NOMO-1 treated with DMSO at 0.1 percent for 48 hours (cell line): ENCODE measurements at regions not wholly inside any gene's neighbourhood (a gene's known extent, or its start where the extent isn't known, plus 50 kb on each side); places are given as distances from the start of the nearest gene placed in this dataset.

ENCODE experiments used
- DNase-seq: peaks from one replicate; lab custom pipeline; 2025; ENCODE audit not compliant: unreplicated experiment; lab: John Stamatoyannopoulos, UW

DNA sequence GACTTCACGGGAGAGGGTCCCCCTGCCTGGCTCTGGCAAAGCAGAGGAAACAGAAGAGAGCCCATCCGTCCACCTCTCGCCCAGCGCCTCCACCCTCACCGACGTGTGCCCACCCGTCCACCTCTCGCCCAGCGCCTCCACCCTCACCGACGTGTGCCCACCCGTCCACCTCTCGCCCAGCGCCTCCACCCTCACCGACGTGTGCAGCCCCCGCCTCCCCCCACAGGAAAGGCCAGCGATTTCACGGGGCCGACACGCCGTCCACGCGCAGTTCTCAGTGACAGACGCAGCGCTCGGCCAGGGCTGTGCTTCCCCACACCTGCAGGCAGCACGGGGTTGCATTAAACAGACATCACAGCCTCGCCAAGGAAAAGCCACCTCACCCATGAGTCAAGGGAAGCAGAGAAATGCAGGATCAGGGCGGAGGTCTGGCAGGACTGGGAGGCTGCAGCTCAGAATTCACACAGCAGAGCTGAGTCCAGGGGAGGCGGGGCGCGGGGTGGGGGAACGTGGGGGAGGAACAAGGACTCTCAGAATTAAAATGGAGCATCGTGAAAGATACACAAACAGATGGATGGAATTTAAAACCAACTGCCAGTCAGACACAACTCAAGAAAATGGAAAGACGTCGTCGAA is 377.7 kb downstream of the BRD1 start:
- DNase-seq, result peak; percentile 21

- peak; percentile 24 for DNase-seq
Measured at GRCh38 chr22:49449377-49449776, 378.3 kb downstream of the BRD1 start.

- peak; percentile 40 for DNase-seq
Measured at GRCh38 chr22:49448526-49448925, 379.1 kb downstream of the BRD1 start.

DNA sequence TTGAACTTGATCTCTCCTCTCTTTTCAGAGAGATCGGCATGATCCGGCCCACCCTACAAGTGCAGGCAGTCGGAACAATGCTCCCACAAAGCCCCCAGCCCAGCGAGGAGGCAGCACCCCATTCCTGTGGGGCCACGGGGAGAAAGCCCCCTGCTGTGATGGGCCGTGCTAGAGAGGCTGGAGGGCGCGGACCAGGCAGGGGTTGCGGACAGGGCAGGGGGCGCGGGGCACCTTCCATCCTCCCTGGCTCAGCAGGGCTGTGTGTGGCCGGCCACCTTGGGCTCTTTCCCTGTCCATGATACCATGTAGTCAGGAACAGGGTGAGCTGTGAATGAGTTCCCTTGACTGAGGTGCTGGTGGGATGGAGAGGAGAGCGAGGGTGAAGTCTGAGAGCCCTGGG is 379.8 kb downstream of the BRD1 start:
- no peak for DNase-seq

DNA sequence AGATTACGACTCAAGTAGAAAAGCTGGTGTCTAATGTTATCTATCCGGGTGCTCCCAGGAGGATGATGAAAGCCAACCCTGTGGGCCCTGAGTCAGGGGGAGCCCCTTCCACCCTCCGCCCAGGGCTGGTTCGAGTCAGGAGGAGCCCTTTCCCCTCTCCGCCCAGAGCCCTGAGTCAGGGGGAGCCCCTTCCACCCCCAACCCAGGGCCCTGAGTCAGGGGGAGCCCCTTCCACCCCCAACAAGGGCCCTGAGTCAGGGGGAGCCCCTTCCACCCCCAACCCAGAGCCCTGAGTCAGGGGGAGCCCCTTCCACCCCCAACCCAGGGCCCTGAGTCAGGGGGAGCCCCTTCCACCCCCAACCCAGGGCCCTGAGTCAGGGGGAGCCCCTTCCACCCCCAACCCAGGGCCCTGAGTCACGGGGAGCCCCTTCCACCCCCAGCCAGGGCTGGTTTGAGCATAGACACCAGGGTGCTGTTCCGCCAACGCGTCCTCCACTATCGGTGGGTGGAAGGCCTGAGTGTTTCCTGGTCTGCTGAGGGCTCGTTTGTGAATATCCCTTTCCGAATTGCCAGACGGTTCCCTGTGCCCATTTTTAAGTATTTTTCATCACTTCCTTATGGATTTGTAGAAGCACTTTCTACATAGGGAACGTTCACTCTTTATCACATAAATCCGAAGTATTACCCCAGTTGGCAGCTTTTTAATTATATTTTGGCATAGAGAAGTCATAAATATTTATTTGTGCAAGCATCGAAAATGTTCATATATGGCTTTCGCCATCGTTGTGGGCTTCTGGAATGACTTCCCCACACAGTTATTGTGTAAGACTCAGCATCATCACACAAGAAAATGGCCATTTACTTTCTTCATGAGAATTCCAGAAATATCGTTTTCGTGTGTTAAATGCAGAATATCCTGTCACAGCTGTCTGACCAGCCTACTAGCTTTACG is 380.6 kb downstream of the BRD1 start:
- peak; percentile 61 for DNase-seq

DNA sequence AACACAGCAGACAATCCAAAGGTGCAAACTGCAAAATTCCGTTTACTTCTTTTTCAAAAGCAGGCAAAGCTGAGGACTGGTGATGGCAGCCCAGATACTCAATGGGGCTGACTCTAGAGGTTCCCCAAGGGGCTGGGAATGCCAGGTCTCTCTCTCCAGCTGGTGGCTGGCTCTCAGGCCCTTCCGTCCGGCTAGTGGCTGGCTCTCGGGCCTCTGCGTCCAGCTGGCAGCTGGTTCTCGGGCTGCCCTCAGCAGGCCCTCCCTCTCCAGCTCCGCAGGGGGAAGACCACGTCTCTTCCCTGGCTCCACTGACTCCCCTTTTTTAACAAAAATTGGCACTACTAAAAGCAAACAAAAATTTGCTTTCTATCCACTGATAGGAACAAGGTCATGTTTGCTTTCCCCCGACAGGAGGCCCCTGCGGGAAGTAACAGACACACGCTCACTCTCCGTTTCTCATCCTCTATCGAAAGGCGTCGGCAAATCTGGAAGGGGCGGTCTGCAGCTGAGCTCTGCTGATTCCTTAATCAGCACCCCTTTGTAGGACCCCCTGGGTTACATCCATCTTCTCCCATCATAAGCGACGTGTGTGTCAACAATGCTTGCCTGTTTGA is 381.4 kb downstream of the BRD1 start:
- DNase-seq, result no peak

- DNase-seq, result no peak
Measured at GRCh38 chr22:49444781-49445180, 382.9 kb downstream of the BRD1 start.

DNA sequence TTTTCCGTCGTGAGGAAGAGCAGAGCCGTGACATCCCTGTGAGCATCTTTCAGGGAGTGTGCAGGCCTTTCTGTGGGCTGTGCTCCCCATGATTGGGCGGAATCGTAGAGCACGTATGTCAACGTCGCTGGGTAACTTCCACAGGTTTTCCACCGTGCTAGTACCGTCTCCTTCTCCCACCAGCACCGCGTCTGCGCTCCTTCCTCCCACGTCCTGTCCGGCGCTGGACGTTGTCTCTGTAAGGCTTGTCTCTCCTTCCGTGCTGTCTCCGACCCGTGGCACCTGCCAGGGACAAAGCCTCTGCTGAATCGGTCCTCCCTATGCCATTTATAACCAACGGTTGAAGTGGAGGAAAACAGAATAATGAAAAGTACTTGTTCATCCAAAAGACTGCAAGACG is 386.7 kb downstream of the BRD1 start:
- no peak for DNase-seq

GRCh38 chr22:49439373-49439772 is 388.3 kb downstream of the BRD1 start:
- no peak for DNase-seq

GRCh38 chr22:49437956-49438355 is 389.7 kb downstream of the BRD1 start:
- no peak for DNase-seq

- no peak for DNase-seq
Measured at GRCh38 chr22:49437356-49437755, 390.3 kb downstream of the BRD1 start.

DNA sequence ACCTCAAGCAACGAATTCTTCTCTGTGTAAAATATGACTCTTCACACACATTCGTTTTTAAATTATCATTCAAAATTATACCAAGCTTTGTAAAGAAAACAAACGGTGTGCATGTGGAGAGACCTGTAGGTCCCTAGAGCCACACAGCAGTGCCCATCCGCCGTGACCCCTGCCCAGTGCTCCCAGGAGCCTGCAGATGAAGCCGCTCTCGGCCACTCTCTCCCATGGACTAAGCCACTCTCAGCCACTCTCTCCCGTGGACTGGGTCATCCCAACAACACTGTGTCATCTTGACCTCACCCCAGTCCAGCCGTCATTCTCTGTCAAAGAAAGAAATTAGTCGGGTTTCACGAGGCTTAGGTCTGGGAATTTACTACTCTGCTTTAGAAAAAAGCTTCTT is 391.6 kb downstream of the BRD1 start:
- no peak for DNase-seq

DNA sequence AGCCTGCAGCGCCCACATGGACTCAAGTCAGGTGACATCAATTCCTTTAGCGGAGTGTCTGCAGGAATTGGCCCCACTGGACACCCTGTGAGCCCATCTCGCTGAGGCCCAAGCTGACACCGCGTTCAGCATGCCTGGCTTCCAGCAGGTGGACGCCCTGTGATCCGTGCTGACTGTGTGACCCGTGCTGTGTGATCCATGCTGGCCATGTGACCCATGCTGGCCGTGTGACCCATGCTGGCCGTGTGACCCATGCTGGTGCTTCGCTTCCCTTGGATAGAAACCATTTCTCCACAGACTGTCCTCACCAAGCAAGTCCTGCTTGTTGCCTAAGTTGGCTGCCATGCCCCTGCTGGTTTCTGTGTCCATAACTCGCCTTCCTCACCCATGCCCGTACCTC is 392.1 kb downstream of the BRD1 start:
- no peak for DNase-seq

GRCh38 chr22:49433717-49434611 is 393.7 kb downstream of the BRD1 start:
- DNase-seq, result no peak

- no peak for DNase-seq
Measured at GRCh38 chr22:49432897-49433443, 394.7 kb downstream of the BRD1 start.

DNA sequence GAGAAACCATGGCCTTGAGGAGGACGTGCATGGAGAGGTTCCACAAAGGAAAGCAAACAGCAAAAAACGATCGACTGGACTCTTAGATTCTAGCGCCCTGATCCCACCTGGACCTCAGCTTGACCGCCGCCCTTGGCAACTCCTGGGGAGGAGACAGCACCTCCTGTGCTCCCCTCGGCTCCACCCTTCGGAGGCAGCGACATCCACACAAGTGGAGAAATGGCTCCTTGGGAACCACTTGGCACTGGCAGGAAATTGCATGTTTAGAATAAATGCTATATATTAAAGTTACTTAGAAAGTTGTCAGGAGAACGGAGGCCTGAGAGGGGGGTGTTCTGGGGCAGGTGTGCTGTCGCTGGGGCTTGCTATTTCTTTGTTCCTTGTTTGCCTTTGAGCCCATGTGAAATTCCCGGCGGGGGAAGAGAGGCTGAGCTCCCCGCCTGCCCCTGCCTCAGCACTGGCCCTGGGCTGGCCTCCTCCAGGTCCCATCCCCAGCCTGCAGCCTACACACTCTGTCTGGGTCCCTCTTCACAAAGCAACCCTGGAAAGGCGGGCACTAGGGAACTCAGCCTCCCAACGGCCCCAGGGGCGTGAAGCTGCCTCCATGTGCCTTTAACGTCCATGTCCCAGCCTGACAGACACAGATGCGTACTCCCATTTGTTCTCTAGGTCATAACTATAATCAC is 395.3 kb downstream of the BRD1 start:
- no peak for DNase-seq

GRCh38 chr22:49431551-49431950 is 396.1 kb downstream of the BRD1 start:
- DNase-seq, result peak; percentile 58

DNA sequence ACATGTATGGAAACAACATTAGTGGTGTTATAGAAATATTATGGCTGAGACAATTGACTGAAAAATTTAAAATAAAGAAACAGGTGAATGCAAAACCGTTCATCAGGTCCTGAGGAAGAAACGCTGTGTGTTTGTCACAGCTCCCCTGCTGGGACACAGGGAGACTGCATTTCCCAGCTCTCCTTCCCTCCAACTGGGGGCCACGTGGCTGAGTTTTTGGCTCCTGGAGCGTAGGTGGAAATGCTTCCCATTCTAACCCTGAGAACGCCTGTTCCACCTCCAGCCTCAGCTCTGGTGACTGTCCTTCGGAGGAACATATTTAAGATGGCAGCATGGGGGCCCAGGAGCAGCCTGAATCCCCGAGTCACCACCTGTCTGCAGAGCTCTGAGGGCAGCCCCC is 398.6 kb downstream of the BRD1 start:
- DNase-seq, result no peak

DNA sequence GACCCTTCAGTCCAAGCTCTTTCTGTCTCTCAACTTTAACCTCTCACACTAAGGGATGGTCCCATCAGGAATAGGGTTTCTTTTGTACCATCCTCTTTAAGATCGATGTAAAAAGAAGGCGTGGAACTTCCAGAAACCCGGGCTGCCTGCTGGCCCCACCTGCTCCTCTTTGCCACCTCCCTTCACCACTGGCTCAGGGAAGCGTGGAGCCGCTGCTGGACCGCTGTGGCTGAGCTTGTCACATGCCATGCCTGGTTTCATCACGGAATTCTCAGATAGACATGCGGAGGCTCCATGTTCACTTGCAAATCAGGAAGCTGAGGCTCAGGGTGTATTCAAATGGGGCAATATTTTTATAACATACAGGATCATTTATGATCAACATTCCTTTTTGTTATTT is 399.7 kb downstream of the BRD1 start:
- DNase-seq, result no peak

DNA sequence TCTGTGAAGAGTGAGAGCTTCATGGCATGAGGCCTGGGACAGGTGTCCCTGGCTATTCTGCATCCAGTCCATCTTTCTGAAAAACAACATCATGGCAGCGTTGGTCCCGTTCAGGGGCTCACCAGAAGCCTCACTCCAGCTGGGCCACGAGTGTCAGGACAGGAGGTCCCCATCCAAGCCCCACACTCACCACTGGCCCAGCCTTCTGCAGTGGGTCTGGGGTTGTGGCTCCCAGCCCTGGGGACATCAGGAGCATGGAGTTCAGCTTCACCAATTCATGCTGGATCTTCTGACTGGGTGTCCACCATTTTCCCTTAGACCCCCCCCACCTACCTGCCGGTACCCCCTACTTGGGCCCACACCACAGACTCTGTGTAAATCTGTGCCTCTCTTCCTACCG is 400.3 kb downstream of the BRD1 start:
- DNase-seq, result no peak
